HG02623 (cell line): ENCODE measurements at regions not wholly inside any gene's neighbourhood (a gene's known extent, or its start where the extent isn't known, plus 50 kb on each side); places are given as distances from the start of the nearest gene placed in this dataset.
"Not testable (repeated sequence)": the region's sequence is repeated elsewhere in the genome, so short reads cannot be mapped to it uniquely, and the experiment has no call there.

Experiments
- ATAC-seq: cut with Tn5 transposase; IDR thresholded peaks from one replicate; pipeline ENCODE4 v1.9.1; 2021; ENCODE audit warnings: moderate library complexity; ENCODE audit not compliant: unreplicated experiment

DNA sequence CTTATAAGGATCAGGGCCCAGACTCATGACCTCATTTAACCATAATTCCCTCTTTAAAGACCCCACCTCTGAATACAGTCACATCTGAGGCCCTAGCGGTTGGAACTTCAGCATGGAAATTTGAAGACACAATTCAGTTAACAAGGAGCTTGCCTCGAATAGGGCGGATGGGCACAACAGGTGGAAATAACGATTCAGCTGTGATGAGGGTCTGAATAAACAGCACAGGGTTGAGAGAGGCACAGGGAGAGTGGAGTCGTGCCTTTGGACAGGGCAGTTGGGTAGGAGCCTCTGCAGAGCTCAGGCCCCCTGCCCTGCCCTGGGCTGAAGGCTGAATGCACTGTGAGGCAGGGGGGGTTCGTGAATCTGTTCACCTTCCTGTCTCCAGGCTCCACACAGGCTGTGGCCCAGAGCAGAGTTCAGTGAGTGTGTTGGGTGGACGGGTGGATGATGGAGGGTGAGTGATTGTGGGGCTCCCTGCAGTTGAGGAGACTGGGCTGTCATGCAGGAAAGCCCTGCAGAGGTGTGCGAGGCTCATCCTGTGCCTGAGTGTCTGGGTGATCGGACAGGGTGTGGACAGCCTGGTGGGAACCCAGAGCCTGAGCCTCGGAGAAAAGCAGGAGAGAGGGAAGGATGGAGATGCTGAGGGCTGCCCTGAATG, 243.1 kb downstream of the FOXD2 start:
- no peak for ATAC-seq

DNA sequence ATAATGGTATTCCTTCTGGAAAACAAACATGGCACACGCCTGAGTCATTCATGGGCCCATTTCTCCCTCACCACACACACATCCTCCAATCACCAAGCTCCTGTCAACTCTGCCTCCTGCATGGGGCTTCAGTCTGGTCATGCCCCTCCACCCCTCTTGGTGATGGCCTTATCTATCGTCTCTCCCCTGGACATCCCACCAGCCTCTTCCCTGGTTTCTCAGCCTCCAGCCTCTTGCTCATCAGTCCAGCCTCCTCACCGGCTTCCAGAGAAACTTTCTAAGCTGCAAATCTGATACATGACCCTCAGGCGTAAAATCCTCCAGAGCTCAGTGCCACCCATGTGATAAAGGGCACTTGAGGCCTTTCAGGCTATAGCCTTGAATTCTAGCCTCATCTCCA, 243.9 kb downstream of the FOXD2 start:
- ATAC-seq = no peak

DNA sequence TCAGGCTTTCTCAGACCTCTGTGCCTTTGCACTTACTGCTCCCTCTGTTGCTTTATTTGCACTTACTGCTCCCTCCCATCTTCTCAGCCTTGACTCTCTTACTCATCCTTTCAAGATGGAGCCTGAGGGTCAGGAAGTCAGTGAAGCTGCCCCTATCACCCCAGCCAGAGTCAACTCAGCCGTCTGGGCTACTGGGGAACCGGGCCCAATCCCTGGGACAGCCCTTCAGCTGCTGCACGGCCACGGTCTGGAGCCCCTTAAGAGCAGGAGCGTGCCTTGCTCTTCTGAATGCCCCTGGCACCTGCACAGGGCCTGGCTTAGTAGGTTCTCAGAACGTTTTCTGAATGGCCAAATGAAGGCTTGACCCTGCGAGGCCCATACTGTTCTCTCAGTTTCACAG, 244.4 kb downstream of the FOXD2 start:
- ATAC-seq = no peak

DNA sequence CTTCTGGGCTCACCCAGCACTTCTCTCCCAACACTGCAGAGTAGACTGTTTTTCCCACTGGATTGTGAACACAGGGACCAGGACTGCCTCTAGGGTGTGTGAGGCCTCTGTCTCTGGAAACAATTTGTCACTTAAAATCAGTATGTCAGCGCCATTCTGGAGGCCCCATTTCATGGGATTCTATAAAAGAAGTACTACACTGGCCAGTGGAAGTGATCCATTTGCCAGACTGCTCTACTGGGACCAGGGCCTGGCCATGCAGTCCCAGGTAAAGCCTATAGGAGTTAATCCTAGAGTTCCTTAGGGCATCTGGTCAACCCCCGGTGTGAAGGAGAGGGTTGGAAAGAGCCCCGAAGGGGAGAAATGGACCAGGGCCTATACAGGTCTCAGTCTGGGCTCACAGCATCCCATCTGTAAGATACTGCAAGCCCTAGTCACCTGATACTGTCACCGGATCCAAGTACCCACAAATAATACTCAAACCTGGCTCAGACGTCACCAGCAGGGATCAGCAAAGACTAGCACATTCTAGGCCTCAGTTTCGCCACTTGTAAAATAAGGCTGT, 245.0 kb downstream of the FOXD2 start:
- ATAC-seq = no peak

DNA sequence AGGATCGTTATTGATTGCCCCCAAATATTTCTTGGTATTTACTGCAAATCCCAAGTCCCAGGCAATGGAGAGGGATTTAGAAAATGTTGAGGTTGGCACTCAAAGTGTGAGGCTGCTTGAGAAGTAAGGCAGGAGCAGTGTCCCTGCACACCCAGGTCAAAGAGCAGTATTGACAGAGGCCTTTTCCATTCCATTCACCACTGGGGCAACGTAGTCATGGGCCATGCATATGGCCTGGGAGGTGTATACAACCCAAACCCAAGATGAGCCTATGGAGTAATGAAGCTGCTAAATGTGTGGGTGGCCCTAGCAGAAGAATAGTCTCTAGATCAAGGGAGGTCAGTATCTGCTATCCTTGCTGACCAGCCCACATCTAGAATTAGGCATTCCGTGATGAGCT, 245.6 kb downstream of the FOXD2 start:
- ATAC-seq = no peak

DNA sequence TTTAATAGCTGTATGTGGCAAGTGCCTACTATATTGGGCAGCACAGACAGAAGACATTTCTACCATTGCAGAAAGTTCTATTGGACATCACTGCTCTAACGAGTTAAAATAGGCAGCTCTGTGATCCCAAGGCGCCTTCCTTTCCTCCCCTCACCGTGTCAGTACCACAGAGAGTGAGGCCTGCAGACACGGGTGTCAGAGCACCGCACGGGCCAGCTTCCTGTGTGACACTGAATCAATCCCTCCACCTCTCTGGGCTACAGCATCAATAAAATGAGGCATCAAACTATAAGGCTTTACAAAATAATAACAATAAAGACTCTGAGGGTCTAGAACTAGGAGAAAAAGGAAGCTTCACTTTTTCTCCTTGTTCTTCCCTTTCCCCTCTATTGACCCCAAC, 246.7 kb downstream of the FOXD2 start:
- ATAC-seq = no peak

DNA sequence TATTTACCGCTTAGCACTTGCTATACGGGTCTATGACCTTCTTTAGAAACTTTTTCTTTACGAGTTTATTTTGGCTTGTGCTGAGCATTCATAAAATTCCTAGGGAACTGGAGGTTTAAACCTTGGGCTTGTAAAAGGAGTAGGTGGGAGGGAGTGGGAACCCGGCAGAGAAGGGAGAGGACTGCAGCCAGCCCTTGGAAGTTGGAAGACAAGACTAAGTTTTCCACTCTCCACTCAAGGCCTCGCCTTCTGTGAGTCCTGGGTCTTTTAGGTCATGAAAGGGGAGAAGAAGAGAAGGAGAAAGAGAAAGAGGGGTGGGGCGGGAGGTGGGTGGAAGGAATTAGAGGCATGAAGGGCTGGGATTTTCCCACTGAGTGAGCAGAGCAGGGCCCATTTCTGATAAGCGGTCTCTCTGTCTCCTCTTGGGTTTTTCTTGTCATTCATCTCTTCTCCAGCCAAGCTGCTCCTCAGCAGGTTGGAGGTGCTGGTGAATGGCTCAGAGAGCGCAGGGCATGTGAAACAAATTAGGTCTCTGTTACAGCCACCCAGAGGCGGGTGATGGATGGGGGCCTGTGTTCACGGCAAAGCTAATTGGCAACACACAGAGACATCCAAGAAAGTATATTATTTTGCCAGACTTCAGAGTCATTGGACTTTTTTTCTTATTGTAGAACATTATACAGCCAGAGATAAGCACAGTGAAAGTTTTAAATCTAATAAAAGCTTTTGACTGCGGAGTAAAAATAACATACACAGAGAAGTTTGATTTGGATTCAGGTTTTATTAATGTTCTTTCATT, 247.3 kb downstream of the FOXD2 start:
- no peak for ATAC-seq

DNA sequence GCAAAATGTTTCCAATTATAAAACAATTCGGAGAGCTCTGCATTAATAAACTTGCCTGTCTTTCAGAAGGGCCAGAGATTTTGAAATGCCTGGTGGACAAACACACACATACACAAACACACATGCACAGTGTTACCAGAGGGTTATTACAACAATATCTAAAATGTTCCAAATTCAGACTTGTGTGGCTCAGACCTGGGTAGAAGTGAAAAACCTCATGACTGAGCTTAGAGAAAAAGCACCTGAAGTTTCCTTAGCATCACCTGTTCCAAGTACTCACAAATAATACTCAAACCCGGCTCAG, 247.9 kb downstream of the FOXD2 start:
- ATAC-seq = no peak

DNA sequence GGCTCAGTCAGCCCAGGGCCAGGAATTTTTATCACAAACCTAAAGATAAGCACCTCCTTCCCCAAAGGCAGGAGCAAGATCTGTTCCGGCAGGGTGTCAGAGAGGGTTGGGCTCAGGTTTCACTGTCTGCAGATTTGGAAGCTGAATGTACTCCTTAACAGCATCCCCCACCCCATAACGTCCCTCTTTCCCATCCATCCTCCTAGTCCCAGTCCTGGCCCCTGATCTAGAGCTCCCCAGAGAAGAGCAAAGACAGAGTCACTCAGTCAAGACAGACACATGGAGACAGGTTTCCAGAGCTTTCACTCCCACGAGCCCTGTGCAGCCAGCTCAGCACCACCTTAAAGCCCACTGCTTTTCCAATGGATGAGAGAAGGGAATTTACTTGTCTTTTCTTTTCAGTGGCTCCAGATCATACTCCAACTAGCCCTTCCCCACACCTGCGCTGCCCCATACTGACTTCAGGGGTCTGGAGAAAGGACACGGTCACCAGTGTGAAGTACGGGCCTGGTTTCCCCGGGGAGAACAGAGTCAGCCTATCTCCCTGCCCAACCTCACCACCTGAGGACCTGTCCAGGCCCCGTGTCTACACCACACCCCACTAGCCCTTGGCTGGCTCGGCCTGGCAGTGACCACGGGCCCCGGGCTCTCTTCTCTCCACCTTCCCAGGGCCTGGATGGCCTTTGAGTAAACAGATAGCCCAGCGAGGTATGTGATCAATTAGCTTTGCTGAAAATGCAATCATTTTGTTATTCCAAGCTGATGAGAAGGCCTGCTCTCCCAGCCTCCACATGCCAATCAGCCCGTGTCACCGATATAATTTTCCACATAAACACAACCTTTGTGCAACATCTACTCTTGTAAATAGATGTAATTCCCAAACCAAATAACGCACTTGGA, 249.1 kb downstream of the FOXD2 start:
- no peak for ATAC-seq

DNA sequence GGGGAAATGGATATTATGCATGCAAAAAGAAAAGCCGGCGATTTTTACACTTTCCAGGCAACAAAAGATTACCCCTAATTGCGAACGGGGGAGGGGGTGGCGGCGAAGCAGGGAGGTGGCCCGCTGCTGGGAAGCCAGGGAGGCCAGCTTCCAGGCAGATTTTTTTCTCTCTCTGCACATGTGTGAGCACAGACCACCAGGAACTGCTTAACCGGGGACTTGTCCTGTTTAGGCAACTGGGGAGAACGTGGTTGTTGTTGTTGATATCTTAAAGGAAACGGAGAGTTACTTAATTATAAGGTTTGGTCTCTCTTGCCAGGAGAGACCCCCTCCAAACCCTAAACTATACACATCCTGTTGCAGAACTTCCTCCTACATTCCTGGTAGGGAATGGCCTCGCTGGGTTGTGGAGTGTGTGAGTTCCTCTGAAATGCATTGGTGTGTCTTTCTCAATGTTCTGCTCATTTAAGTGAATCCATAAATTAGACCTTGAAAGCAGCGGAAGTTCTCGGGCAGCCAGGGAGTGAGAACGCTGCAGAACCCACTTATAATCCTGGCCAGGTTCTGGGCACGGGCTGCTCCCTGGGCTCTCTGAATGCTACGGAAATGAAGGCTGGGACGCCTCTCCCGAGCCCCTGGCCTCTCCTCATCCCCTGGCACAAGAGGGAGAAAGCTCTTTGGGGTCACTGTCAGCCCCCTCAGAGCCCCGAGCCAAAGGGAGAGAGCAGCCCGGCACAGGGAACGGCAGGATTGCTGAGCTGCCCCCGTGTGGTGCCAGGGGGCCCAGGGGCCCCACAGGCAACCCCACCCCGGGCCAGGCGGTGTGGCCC, 250.0 kb downstream of the FOXD2 start:
- no peak for ATAC-seq

DNA sequence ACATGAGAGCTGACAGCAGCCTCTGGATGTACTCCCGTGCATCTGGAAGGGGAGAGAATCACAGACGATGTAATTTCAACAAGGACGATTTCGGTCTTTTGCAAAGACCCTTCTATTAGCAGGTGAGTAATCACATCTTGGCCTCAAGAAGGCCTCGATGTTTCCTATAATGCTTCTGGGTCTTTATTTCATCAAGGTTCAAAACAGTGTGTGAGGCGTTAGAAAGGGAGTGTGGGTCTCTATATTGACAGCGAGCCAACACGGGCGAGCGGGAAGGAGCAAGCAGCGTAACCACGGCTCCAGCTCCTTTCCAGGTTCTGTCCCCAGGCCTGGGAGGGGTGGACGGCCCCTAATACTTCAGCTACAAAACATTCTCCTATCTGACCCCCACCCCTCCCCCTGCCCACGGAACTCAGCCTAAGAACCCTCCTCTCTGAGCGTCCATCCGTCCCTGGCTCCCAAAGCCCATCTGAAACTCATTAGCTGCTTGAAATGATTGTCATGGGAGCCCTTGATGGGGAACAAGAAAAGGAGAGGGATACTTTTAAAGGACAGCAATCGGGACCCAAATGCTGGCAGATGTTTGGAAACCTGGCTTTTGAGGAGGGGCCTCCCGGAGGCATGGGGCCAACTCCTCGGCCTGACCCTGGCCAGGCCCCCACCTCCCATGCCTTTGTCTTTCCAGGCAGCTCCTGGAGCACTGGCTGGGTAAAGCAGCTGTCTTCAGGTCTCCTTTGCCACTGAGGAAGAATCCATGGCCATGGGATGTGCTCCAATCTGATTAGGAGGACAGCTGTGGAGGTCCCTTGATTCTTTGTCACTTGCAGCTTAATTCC, 250.8 kb downstream of the FOXD2 start:
- ATAC-seq = no peak

DNA sequence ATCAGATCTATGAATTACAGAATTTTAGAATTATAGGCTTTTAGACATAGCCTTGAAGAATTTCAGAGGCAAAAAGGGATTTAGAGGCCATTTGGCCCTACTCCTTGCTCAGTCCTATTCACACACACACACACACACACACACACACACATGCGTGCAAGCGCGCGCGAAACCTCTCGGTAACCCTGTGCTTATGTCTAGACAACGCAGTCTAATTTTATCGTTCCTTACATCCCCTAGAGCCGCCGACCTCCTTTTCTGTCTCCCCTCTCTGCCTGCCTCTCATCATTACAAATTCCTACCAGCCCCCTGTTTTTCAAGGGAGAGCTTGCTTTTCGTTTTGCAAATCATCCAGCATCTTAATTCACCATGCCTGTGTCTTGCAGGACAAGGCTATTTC, 252.1 kb downstream of the FOXD2 start:
- no peak for ATAC-seq

DNA sequence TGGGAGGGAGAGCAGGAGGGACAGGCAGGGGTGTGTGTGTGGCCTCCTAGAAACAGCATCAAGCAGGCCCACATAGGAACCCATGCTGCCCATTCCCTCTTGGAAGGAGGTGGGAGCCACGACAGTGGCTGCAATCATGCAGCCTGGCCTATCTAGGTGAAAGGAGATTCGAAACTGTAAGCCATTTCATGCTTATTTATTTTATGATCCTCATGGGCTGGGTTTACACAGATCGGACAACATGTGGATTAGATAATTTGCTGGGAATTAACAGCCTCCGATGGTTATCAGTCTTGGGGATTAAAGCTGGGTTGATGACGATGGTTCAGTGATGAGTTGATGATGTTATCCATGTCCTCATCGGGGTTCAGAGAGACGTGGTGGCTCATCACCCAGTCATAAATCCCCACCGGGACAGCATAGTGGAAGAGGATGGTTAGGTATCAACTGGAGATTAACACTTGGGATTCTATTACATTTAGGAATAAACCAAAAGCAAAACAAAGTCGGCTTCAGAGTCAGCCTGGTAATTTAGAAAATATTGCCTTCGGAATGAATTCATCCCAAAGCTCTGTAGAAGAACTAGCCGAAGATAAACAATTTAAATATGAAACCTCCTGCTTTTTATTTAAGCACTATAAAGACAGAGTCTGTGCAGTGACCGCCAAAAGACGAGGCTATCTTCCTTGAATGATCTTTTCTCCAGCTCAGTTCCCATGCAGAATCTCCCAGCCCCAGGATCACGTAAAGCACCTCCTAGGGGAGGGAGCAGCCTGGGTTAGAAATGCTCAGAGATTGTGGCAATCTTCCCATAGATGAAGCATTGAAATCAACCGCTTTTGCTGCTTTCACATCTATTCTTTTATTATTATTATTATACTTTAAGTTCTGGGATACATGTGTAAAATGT, 252.8 kb downstream of the FOXD2 start:
- ATAC-seq = no peak

DNA sequence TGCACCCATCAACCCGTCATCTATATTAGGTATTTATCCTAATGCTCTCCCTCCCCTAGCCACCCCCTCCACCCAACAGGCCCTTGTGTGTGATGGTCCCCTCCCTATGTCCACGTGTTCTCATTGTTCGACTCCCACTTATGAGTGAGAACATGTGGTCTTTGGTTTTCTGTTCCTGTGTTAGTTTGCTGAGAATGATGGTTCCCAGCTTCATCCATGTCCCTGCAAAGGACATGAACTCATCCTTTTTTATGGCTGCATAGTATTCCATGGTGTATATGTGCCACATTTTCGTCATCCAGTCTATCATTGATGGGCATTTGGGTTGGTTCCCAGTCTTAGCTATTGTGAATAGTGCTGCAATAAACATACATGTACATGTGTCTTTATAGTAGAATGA, 253.4 kb downstream of the FOXD2 start:
- not testable (repeated sequence) for ATAC-seq

DNA sequence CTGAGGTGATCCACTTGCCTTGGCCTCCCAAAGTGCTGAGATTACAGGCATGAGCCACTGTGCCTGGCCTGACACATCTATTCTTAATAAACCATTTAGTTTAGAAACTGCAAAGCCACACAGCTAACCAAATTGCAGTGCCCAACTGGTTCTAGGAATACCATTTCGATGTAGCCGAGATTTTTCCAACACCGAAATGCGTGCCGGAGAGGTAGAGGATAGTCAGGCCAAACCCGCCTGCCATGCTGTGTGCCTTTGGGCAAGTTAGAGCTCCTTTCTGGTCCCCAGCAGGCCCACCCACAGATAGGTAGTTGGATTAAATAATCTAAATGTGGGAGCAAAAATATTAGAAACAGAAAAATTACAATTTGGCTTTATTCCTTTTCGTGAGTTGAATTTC, 254.4 kb downstream of the FOXD2 start:
- no peak for ATAC-seq

DNA sequence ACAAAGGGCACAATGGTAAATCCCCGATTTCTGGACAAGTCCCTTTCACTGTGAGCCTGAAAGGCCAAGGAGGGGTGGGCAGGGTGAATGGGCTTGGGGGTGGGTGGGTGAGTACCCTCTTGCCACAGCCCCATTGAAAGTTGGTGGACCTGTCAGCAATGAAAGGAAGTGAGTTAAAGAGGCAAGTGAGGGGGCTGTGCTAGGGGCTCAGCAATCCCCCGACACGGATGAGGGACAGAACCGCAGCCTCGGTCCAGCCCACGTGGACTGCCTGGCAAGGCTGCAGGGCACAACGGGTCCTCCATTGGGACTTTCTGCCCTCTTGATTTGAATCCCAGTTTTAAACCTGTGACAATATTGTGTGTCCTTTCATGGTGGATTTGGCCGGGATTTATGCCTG, 255.3 kb downstream of the FOXD2 start:
- no peak for ATAC-seq

DNA sequence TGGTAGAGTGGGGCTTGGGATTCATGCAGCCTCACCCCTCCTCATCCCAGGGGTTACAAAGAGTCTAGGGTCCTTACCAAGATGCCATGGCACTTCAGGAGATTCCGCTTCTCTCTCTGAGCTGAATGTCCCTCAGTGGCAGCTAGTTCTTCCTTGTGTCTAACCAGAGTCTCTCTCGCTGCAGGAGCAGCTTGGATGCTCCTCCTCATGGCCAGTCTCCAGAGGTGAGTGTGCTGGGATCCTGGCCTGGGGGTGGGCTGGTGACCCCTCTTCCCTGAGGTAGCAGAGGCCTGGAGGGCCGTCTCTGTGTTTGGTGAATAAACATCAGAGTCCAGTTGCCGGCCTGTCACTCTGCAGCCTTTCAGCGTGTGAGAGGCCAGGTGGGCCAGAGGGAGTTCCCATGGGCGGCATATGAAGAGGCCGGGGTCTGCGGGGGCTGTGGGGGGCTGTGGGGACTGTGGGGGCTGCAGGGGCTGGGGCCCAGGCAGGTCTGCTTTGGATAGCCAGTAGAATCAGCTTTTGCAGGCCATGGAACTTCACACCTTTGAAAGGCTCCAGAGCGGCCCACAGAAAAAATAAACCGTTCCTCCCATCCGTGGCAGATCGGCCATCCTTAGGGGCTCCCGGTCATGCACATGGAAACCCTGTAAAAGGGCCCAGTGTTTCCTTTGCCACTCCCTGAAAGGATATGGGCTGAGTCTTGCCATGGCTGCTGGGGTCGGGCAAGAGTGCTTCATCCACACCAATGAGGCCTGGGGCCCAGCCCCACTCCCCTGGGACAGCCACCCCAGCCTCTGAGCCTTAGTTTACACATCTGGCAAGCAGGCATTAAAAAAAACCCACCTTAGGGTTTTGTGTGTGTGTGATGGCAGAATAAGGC, 256.4 kb downstream of the FOXD2 start:
- ATAC-seq = no peak

DNA sequence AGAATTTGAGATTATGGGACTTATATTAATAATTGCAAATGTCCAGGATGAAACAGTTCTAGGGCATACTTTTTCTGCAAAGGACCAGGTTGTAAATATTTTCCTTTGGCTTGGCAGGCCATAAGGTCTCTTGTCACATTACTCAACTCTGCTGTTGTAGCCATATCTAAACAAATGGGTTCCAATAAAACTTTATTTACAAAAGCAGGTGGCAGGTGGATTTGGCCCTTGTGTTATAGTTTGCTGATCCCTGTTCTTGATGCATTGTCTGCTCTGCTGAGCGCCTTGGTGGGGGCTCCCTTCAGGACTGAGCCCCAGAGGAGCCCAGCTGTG, 258.5 kb downstream of the FOXD2 start:
- no peak for ATAC-seq
